ENCODE measurements at regions not wholly inside any gene's neighbourhood (a gene's known extent, or its start where the extent isn't known, plus 50 kb on each side); places are given as distances from the start of the nearest gene placed in this dataset.

DNA sequence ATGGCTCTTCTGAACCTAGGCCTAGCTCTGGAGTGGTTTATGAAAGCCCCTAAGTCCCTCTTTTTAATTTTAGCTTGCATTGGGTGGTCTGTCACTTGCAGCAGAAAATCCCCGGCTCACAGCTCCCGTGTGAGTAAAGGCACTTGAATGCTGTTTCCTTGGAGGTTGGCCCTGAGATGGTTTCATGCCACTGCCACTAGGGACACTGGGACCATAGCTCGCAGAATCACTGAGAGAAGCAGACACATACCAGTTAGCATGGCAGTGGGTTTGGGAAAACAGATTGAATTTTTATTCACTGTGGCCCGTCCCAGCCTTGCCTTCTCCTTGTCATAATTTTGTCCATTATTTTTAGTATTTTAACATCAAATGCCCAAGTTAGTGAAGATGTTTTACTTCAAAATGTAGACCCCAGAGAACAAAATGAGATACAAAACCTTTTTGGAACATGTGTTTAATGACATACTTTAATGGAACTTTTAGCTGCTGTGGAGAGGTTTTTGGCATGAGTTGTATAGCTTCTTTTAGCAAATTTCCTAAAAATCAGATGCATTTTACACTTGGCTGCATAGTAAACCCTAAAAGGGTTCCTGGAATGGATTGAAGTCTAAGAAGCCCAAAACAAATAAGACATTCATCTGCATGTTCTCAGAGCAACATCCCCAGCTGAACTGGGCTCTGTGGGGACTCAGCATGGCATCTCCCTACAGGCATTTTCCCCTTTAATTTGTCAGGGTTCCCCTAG, 259.7 kb upstream of the PITRM1 start:
- H3K4me3 ChIP-seq = no peak overlapping the region
- in situ Hi-C loops (cut with MboI; ENCODE audit: low pct_unique_long_range_greater_than_20kb in 2 of 9, low sequenced_read_pairs in 9 of 9, unreplicated experiment in 9 of 9) = no loop called here
- H3K4me1 ChIP-seq (replicated peaks in 1 of 2) = peaks cover 11 to 15% of the 10 kb centered on the region in 2 donors
- H3K27ac ChIP-seq = no peak overlapping the region
- ATAC-seq (replicated peaks in 6 of 8) = no peak
- 60 to 100% (median 91%) methylated on average over 1 to 4 of the region's 4 CpGs; no CpG with 5 or more reads in 2 of the 10 experiments for WGBS, 10 experiments

DNA sequence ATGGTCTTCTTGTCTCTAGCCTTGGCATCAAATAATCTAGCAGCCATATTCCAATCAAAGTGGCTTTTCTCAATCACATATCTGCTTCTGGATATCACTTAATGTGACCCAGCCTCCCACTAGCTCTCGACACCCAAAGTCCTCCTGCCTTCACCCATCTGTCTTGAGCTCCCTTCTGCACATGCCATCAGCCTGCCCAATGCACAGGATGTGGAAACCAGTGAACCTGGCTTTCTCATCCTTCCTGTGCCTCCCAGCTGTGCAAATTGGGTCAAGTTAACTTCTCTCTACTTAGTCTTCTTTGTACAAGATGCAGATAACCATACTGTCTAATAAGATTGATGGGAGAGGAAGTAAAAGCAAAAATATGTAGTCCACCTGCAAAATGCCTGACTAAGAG, 257.9 kb upstream of the PITRM1 start:
- Histone ChIP-seq H3K27ac (no peak overlapping the region), H3K4me3 (no peak overlapping the region), H3K4me1 (replicated peaks in 1 of 2) (peaks cover 15 to 21% of the 10 kb centered on the region in 2 donors)
- ATAC-seq (replicated peaks in 6 of 8) = no peak
- 60 to 100% (median 100%) methylated on average over 1 of the region's 1 CpG; no CpG with 5 or more reads in 5 of the 10 experiments for WGBS, 10 experiments
- in situ Hi-C loops (cut with MboI; ENCODE audit: low pct_unique_long_range_greater_than_20kb in 2 of 9, low sequenced_read_pairs in 9 of 9, unreplicated experiment in 9 of 9) = no loop called here

DNA sequence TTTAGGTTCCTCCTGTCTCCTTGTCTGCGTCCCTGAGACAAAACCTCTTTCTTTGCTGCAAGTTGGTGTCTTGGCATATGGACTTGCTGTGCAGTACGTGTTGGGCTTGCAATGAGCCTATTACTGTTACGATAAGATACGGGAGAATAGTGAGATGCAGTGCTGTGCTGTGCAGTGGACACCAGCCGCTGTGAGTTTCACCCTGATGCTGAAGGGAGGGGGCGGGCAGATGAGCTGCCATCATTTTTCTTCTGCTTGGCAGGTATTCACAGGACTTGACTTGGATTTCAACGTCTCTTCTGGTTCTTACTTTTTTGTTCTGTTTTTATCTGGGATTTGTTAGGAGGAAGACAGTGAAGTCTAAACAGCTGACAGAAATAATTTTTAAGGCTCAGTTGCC, 257.1 kb upstream of the PITRM1 start:
- ATAC-seq (replicated peaks in 6 of 8) = peak in 5 of 8 experiments; percentile 68 to 87 (median 83)
- in situ Hi-C loops (cut with MboI; ENCODE audit: low pct_unique_long_range_greater_than_20kb in 2 of 9, low sequenced_read_pairs in 9 of 9, unreplicated experiment in 9 of 9) = no loop called here
- 0 to 100% (median 63%) methylated on average over 1 to 6 of the region's 7 CpGs; no CpG with 5 or more reads in 1 of the 10 experiments for WGBS, 10 experiments
- no peak overlapping the region for H3K4me3 ChIP-seq
- H3K27ac ChIP-seq = no peak overlapping the region
- peaks cover 15 to 24% of the 10 kb centered on the region in 2 donors for H3K4me1 ChIP-seq (replicated peaks in 1 of 2)

DNA sequence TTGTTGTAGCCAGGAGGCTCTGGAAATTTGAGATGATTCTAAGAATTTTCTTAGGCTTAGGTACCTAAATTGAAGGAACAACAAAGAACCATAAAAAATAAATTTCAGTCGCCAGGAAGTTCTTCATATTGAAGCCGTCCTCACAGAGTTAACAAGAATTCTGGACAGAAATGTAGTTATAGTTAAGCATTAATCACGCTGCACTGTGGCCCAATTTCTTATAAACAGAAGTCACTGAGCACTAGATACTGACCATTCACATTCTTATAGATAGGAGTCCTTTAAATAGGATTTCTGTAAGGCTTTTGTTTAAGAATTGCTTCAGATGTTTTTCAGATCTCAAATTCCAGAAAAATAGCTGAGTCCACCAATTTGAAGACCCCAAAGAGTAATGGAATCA, 256.2 kb upstream of the PITRM1 start:
- H3K4me1 ChIP-seq (replicated peaks in 1 of 2) = peaks cover 16 to 30% of the 10 kb centered on the region in 2 donors
- ATAC-seq (replicated peaks in 6 of 8) = no peak
- WGBS, 10 experiments = 83 to 100% (median 92%) methylated on average over 1 to 3 of the region's 3 CpGs
- in situ Hi-C loops (cut with MboI; ENCODE audit: low pct_unique_long_range_greater_than_20kb in 2 of 9, low sequenced_read_pairs in 9 of 9, unreplicated experiment in 9 of 9) = no loop called here
- H3K4me3 ChIP-seq = no peak overlapping the region
- H3K27ac ChIP-seq = no peak overlapping the region

DNA sequence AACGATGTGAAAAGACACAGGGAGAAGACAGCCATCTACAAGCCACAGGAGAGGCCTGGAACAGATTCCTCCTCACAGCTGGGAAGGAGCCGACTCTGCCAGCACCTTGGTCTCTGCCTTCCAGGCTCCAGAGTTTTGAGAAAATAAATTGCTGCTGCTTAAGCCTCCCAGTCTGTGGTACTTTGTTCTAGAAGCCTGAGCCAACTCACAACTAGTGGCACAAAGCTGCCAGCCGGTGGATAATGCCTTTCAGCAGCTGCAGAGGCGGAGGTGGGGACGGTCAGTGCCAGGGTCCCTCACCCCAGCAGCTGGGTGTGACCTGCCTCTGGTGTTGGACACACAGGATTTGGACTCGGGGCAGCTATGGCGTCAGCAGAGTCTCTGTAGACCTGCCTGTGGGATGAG, 255.4 kb upstream of the PITRM1 start:
- 20 to 93% (median 73%) methylated on average over 1 to 5 of the region's 7 CpGs; no CpG with 5 or more reads in 4 of the 10 experiments for WGBS, 10 experiments
- H3K27ac ChIP-seq = no peak overlapping the region
- H3K4me1 ChIP-seq (replicated peaks in 1 of 2) = peaks cover 21 to 37% of the 10 kb centered on the region in 2 donors
- no peak overlapping the region for H3K4me3 ChIP-seq
- in situ Hi-C loops (cut with MboI; ENCODE audit: low pct_unique_long_range_greater_than_20kb in 2 of 9, low sequenced_read_pairs in 9 of 9, unreplicated experiment in 9 of 9) = no loop called here
- ATAC-seq (replicated peaks in 6 of 8) = peak in 2 of 8 experiments; percentile 6 to 14

DNA sequence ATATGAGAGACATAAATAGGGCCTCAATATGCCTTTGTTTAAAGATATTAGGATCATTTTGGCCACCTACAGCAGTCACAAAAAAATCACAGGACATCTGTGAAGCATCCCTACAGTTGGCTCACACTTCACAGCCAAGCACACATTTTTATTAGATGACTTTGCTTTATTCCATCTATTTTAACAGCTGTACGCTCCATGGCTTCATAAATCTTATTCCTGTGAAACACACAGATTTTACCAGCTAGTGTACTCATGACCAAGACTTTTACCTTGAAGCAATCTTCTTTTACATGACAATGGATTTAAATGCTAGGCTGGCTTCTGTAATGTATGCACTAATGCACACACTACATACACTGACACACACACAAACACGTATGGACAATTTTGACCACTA, 254.8 kb upstream of the PITRM1 start:
- H3K27ac ChIP-seq = no peak overlapping the region

DNA sequence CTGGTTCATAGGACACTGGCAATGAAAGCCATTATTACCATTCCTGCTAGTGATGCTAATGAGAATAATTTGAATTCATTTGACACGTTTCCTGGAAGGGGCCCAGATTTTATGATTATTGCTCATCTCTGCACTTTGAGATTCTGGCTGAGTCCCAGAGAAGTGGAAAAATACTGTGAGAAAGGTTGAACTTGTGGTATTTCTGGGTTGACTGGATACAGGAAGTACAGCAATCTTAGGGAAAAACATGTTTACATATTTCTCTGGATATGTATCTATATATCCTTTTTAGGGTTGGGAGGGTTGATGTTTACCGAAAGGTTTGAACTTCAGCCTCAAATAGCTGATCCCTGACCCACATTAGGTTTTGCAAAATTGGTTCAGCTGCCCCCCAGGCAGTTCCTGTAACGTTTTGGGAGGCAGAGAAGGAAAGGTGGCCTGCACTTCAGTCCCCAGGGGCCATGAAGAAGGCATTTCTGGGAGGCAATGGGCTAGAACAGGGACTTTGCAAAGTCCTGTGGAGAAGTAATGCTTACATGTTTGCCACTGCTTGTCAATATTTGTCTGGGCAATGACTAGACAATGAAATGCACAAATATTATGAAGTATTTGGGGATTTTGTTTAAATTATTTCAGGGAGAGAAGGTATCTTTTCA, 253.7 kb upstream of the PITRM1 start:
- 0 to 92% (median 58%) methylated on average over 1 to 3 of the region's 3 CpGs; no CpG with 5 or more reads in 3 of the 10 experiments for WGBS, 10 experiments
- ATAC-seq (replicated peaks in 6 of 8) = peak in 3 of 8 experiments; percentile 18 to 75 (median 68)
- Histone ChIP-seq H3K4me1 (replicated peaks in 1 of 2) (peaks cover 21 to 37% of the 10 kb centered on the region in 2 donors), H3K4me3 (no peak overlapping the region), H3K27ac (no peak overlapping the region)
- in situ Hi-C loops (cut with MboI; ENCODE audit: low pct_unique_long_range_greater_than_20kb in 2 of 9, low sequenced_read_pairs in 9 of 9, unreplicated experiment in 9 of 9) = no loop called here

More for the DNA sequence above, 254.8 kb upstream of the PITRM1 start:
- Histone ChIP-seq H3K4me1 (replicated peaks in 1 of 2) (peaks cover 21 to 37% of the 10 kb centered on the region in 2 donors), H3K4me3 (no peak overlapping the region)
- ATAC-seq (replicated peaks in 6 of 8) = peak in 6 of 8 experiments; percentile 16 to 50 (median 22)
- in situ Hi-C loops (cut with MboI; ENCODE audit: low pct_unique_long_range_greater_than_20kb in 2 of 9, low sequenced_read_pairs in 9 of 9, unreplicated experiment in 9 of 9) = no loop called here
- WGBS, 10 experiments = 50 to 100% (median 69%) methylated on average over 1 to 2 of the region's 2 CpGs; no CpG with 5 or more reads in 2 of the 10 experiments

DNA sequence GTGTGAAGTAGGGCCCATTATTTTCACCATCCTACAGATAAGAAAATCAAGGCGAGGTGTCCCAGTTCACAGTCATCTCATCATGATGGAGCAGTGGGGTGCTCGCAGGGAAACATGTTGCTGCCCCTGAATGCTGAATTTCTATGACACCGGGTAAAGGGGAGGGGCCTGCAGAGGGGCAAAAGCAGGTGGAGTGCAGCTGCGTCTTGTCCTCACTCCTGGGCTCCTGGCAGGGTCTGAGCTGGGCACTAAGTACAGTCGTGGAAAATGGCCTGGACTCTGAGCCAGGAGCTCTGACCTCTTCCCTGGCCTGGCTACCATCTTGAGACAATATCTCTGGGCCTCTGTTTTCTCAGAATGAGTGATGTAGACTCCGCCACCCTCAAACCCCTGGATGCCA, 253.1 kb upstream of the PITRM1 start:
- in situ Hi-C loops (cut with MboI; ENCODE audit: low pct_unique_long_range_greater_than_20kb in 2 of 9, low sequenced_read_pairs in 9 of 9, unreplicated experiment in 9 of 9) = no loop called here
- Histone ChIP-seq H3K27ac (no peak overlapping the region), H3K4me3 (no peak overlapping the region), H3K4me1 (replicated peaks in 1 of 2) (peaks cover 21 to 37% of the 10 kb centered on the region in 2 donors)
- 80 to 100% (median 100%) methylated on average over 1 to 4 of the region's 6 CpGs; no CpG with 5 or more reads in 2 of the 10 experiments for WGBS, 10 experiments
- ATAC-seq (replicated peaks in 6 of 8) = peak in 1 of 8 experiments; percentile 31

DNA sequence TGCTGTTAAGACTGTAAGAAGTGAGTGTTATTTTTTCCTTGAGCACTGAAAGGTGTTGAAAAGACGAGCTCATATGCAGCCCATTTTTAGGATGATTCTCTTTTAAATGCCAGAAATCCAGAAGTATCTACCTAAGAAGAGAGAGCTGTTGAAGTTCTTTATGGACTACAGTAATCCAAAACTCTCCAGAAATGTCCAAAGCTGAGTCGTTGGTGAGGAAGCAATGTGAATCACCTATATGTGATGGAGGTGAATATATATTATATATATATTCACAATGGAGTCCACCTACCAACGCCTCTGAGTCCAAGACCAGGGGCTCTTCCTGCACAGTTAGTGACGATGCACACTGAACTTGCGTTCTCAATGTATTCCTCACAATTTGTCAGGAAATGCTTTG, 252.7 kb upstream of the PITRM1 start:
- 63 to 100% (median 92%) methylated on average over 1 to 4 of the region's 5 CpGs; no CpG with 5 or more reads in 2 of the 10 experiments for WGBS, 10 experiments
- Histone ChIP-seq H3K27ac (no peak overlapping the region), H3K4me1 (replicated peaks in 1 of 2) (peaks cover 21 to 37% of the 10 kb centered on the region in 2 donors), H3K4me3 (no peak overlapping the region)
- in situ Hi-C loops (cut with MboI; ENCODE audit: low pct_unique_long_range_greater_than_20kb in 2 of 9, low sequenced_read_pairs in 9 of 9, unreplicated experiment in 9 of 9) = no loop called here
- ATAC-seq (replicated peaks in 6 of 8) = no peak

DNA sequence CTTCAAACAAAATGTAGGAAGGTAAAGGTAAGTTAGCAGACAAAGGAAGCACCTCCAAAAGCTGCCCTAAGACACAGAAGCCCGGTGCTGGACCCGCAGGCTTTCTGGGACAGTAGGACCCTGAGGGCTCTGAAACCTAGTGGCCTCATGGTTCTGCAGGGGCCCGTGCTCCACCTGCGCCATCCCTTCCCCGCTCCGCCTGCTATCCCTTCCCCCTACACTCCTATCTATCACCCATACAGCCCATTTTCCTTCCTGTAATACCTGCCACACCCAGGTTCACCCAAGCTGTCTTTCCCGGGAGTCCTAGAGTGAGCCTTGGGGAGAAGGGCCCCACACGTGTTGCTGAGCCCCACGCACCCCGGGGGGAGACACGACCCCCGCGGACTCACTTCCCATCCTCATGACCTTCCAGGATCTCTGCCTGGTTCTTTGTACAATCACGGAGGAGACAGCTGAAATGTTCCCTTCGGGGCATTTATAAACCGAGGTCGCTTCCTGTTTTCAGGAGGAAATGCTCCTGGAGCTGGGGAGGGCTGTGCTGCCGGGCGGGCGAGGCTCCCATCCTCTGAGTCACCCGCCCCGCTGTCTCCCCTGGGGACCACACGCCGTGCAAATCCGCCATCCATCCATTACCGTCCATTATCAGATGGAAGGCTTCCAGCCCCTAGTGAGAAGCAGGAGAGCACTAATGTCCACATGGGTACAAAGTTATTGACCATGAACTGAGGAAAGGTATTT, 251.7 kb upstream of the PITRM1 start:
- ATAC-seq (replicated peaks in 6 of 8) = peak; percentile 20 to 88 (median 58)

DNA sequence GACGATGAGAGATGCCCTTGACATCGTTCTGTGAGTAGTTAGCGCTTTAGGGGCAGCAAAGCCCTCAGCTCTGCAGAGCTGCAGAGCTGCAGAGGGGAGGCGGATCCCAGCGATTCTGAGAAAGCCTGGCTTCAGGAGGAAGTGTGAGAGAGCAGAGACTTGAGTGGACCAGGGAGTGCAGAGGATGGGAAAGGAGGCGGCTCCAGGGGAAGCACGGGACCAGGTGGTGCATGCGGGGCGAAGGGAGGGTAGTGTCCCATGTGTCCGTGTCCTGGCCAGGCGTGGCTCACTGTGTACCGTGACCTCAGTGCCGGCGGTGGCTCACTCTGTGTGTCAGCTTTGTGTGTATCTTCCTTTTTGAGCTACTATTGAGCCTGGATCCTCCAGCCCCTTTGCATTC, 250.8 kb upstream of the PITRM1 start:
- peak overlapping the region in 1 of 2 donors; percentile 44 for H3K27ac ChIP-seq
- in situ Hi-C loops (cut with MboI; ENCODE audit: low pct_unique_long_range_greater_than_20kb in 2 of 9, low sequenced_read_pairs in 9 of 9, unreplicated experiment in 9 of 9) = no loop called here
- peaks cover 10 to 37% of the 10 kb centered on the region in 2 donors for H3K4me1 ChIP-seq (replicated peaks in 1 of 2)
- H3K4me3 ChIP-seq = no peak overlapping the region
- ATAC-seq (replicated peaks in 6 of 8) = peak in 5 of 8 experiments; percentile 74 to 82 (median 76)
- WGBS, 10 experiments = 44 to 100% (median 93%) methylated on average over 2 to 12 of the region's 14 CpGs; no CpG with 5 or more reads in 4 of the 10 experiments

More for the DNA sequence above, 251.7 kb upstream of the PITRM1 start:
- H3K27ac ChIP-seq = no peak overlapping the region
- WGBS, 10 experiments = 20 to 100% (median 83%) methylated on average over 1 to 7 of the region's 26 CpGs; no CpG with 5 or more reads in 6 of the 10 experiments
- H3K4me1 ChIP-seq (replicated peaks in 1 of 2) = peaks cover 13 to 37% of the 10 kb centered on the region in 2 donors
- H3K4me3 ChIP-seq = no peak overlapping the region
- in situ Hi-C loops (cut with MboI; ENCODE audit: low pct_unique_long_range_greater_than_20kb in 2 of 9, low sequenced_read_pairs in 9 of 9, unreplicated experiment in 9 of 9) = no loop called here

DNA sequence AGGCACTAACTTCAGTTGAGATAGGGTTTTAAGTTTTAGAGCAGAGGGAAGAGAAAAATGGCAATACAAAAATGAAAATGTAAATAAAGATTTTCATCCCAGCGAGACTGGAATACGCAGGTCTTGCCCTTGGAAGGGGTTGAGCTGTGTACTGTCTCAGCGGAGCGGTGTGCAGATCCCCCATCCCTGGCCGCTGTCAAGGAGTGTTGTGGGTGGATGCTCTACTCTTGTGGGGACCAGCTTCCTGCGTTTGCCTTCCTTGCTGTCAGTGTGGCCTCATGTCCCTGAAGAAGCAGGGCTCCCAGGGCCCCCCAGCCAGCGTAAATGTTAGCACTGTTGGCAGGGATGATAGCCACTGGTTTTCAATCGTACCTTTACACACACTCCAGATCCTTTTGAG, 249.7 kb upstream of the PITRM1 start:
- 70 to 100% (median 87%) methylated on average over 1 to 8 of the region's 8 CpGs for WGBS, 10 experiments
- peaks cover 6 to 28% of the 10 kb centered on the region in 2 donors for H3K4me1 ChIP-seq (replicated peaks in 1 of 2)
- H3K4me3 ChIP-seq = no peak overlapping the region
- H3K27ac ChIP-seq = no peak overlapping the region
- in situ Hi-C loops (cut with MboI; ENCODE audit: low pct_unique_long_range_greater_than_20kb in 2 of 9, low sequenced_read_pairs in 9 of 9, unreplicated experiment in 9 of 9) = no loop called here
- no peak for ATAC-seq (replicated peaks in 6 of 8)
